IgD-negative memory B cell (primary cell): ENCODE measurements at regions not wholly inside any gene's neighbourhood (a gene's known extent, or its start where the extent isn't known, plus 50 kb on each side); places are given as distances from the start of the nearest gene placed in this dataset.
"Not testable (repeated sequence)": the region's sequence is repeated elsewhere in the genome, so short reads cannot be mapped to it uniquely, and the experiment has no call there.

ENCODE experiments used
- H3K27ac Mint-ChIP-seq, 3 donors: one replicate each; pipeline ENCODE4 v1.8.0; 2020 to 2022; ENCODE audit warnings: mild to moderate bottlenecking in 3 of 3, mixed read lengths in 3 of 3, moderate library complexity in 1 of 3
- H3K27me3 Mint-ChIP-seq: one replicate; pipeline ENCODE4 v1.8.0; 2021; ENCODE audit warnings: mixed read lengths
- H3K36me3 Mint-ChIP-seq: one replicate; pipeline ENCODE4 v1.8.0; 2020; ENCODE audit warnings: mild to moderate bottlenecking, mixed read lengths
- H3K4me1 Mint-ChIP-seq, 3 donors: one replicate each; pipeline ENCODE4 v1.8.0; 2020 to 2022; ENCODE audit warnings: mixed read lengths in 3 of 3, mild to moderate bottlenecking in 1 of 3
- H3K4me3 Mint-ChIP-seq, 4 donors: one replicate each; pipeline ENCODE4 v1.8.0; 2020 to 2022; ENCODE audit warnings: mild to moderate bottlenecking in 4 of 4, mixed read lengths in 4 of 4, moderate library complexity in 3 of 4
- H3K9me3 Mint-ChIP-seq, 3 donors: one replicate each; pipeline ENCODE4 v1.8.0; 2020 to 2021; ENCODE audit warnings: mixed read lengths in 3 of 3, mild to moderate bottlenecking in 1 of 3

DNA sequence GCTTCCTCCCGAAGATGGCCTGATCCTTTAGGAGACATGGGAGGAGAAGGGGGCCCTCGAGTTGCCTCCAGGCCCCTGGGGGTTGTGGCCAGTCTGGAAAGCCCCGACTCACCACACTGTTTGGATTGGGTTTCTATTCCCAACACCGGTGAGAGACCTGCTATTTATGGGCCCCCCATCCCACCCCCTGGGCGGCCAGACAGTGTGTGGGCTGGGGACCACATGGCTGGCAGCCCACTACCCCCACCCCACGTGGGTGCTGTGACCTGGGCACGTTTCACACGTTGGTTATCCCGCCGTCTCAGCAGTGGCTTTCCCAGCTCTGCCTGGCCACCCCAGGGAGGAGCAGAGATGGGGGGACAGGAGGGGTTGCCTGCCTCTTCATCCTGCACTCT, 116.1 kb downstream of the VEGFA start:
- peaks cover 0 to 3% (median 0%) of the 10 kb centered on the region in 3 donors for H3K9me3 Mint-ChIP-seq
- no peaks in the 10 kb centered on the region for H3K36me3 Mint-ChIP-seq
- H3K27me3 Mint-ChIP-seq, result peaks cover 3% of the 10 kb centered on the region
- H3K27ac Mint-ChIP-seq, result no peak overlapping the region
- H3K4me3 Mint-ChIP-seq, result no peak overlapping the region
- H3K4me1 Mint-ChIP-seq, result peaks cover 0 to 3% (median 2%) of the 10 kb centered on the region in 3 donors

DNA sequence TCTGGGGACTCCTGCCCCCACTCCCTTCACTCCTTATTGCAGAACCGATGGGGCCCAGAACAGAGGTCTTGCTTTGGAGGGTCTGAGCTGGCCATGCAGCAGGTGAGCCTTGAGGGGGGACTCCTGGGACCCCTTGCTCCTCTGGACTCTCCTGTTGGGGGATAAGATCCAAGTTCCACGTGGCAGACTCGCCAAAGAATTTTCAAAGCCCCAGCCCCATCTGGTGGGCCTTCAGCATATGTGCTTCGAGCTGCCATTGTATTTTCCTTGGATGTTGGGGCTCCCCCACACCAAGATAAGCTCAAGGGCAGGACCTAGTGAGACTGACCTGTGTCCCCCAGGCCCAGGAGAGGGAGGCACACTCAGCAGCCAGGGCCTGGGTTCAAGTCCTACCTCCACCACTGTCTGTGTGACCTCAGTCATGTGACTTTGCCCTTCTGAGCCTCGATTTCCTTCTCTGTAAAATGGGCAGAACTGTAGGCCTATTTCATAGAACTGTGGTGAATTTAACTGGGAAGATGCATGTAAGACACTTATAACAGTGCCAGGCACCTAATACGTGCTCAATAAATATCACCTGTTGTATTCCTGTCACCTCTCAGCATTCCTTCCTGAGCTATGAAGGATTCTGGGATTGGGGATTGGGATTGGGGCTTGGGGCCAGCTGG, 115.5 kb downstream of the VEGFA start:
- H3K27ac Mint-ChIP-seq, result no peak overlapping the region
- H3K27me3 Mint-ChIP-seq, result peaks cover 1% of the 10 kb centered on the region
- H3K4me3 Mint-ChIP-seq, result no peak overlapping the region
- H3K36me3 Mint-ChIP-seq, result no peaks in the 10 kb centered on the region
- H3K4me1 Mint-ChIP-seq, result peaks cover 0 to 3% (median 2%) of the 10 kb centered on the region in 3 donors
- H3K9me3 Mint-ChIP-seq, result peaks cover 0 to 3% (median 0%) of the 10 kb centered on the region in 3 donors

DNA sequence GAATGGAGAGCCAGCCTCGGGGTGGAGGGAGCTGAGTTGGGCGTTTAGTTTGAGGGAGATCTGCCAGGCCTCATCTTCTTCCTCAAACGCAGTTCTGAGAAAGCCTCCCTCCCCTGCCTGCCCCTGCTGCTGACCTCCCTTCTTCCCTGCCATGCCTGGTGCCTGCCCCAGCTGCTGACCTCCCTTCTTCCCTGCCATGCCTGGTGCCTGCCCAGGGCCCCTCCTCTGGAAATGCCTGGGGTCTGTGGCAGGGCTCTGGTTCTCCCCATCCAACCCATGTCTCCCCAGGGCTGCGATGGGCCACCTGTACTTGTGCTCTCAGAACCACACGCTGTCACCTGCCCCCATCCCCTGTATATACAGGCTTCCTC, 114.6 kb downstream of the VEGFA start:
- Mint-ChIP-seq H3K27me3 (peaks cover 1% of the 10 kb centered on the region), H3K4me3 (no peak overlapping the region), H3K27ac (peak overlapping the region in 1 of 3 donors; percentile 68), H3K9me3 (peaks cover 0 to 3% (median 0%) of the 10 kb centered on the region in 3 donors), H3K36me3 (no peaks in the 10 kb centered on the region), H3K4me1 (peaks cover 0 to 3% (median 2%) of the 10 kb centered on the region in 3 donors)

DNA sequence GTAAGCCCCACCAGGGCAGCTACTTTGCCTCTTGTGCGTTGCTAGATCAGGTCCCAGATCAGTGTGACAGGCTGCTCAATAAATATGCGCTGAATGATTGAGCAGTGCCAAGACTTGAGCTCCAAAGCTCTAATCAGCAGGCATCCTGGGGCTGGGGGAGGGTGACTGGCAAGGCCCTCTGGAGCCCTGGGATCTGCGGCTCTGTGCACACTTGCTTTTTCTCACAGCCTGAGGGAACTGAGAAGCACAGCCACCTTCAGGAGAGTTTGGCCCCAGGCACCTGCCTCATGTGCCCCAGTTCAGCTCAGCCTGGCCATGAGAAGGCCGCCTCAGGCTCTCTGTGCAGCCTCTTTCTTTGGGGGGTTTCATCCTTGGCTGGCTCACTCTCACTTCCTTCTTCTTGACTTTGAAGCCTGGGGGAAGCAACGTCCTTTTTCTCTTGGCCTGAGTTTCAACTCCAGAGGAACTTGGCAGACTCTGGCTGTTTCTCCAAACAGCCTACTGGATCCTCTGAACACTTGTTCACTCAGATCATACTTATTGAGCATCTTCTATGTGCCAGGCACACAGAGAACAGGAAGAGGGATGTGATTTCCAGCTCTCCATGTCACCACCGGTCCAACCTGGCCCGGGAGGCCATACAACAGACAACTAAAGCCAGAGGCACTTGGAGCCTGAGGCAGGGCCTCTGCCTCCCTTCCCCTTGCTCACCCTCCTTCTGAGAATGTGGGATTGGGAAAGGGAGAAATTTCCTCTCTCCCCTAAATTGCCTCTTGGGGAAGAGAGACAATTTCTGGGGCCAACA, 114.0 kb downstream of the VEGFA start:
- peaks cover 1% of the 10 kb centered on the region for H3K27me3 Mint-ChIP-seq
- H3K27ac Mint-ChIP-seq, result peak overlapping the region in 2 of 3 donors; percentile 68 to 84
- no peaks in the 10 kb centered on the region for H3K36me3 Mint-ChIP-seq
- H3K9me3 Mint-ChIP-seq, result peaks cover 0 to 3% (median 0%) of the 10 kb centered on the region in 3 donors
- H3K4me3 Mint-ChIP-seq, result no peak overlapping the region
- H3K4me1 Mint-ChIP-seq, result peaks cover 0 to 3% (median 2%) of the 10 kb centered on the region in 3 donors

DNA sequence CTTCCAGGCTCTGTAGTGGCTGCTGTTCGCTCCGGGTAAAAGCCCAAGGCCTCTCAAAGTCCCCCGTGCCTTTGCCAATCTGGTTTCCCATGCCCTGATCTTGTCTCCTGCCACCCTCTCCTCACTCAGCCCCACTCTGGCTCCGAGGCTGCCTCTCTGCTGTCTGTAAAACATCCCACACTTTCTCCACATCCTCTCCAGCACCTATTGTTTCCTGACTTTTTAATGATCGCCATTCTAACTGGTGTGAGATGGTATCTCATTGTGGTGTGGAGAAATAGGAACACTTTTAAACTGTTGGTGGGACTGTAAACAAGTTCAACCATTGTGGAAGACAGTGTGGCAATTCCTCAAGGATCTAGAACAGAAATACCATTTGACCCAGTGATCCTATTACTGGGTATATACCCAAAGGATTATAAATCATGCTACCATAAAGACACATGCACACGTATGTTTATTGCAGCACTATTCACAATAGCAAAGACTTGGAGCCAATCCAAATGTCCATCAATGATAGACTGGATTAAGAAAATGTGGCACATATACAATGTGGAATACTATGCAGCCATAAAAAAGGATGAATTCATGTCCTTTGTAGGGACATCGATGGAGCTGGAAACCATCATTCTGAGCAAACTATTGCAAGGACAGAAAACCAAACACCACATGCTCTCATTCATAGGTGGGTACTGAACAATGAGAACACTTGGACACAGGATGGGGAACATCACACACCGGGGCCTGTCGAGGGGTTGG, 112.9 kb downstream of the VEGFA start:
- not testable (repeated sequence) for H3K27me3 Mint-ChIP-seq, H3K9me3 Mint-ChIP-seq, H3K27ac Mint-ChIP-seq, H3K4me3 Mint-ChIP-seq, H3K36me3 Mint-ChIP-seq, H3K4me1 Mint-ChIP-seq

DNA sequence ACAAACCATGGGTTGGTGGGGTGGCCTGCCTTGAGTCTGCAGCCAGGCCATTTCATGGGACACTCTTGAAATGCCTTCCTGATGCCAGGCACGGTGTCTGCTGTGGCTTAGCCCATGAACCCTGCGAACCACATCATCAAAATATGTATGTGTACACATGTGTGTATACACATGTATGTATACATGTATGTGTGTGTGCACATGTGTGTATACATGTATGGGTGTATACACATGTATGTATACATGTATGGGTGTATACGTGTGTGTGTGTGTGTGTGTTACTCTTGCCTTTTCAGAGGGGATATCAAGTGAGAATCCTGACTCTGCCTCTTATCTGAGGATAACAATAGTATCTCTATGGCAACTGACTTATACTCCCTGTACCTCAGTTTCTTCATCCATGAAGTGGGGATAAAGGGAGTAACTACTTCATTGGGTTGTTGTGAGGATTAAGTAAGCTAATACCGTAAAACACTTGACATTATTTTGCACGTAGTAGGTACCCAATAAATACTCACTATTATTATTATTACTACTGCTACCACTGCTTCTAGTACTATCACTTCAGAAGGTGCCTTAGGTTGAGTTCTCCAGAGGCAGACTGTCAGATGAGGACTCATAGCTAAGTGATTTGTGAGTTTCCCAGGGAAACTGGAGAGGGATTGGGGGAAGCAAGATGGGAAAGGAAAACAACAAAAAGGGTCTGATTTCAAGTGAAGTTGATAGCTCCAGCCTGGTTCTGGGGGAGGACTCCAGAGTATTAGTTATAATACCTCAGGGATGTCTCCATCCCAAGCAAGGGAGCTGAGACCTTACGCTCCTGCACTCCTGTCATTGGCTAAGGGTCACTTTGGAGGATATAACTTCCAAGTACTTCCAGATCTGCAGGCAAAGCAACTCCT, 110.5 kb downstream of the VEGFA start:
- Mint-ChIP-seq H3K4me1 (peaks cover 0 to 3% (median 2%) of the 10 kb centered on the region in 3 donors), H3K27me3 (no peaks in the 10 kb centered on the region), H3K27ac (no peak overlapping the region), H3K9me3 (peaks cover 0 to 3% (median 0%) of the 10 kb centered on the region in 3 donors), H3K36me3 (no peaks in the 10 kb centered on the region), H3K4me3 (peak overlapping the region in 1 of 4 donors; percentile 23)

DNA sequence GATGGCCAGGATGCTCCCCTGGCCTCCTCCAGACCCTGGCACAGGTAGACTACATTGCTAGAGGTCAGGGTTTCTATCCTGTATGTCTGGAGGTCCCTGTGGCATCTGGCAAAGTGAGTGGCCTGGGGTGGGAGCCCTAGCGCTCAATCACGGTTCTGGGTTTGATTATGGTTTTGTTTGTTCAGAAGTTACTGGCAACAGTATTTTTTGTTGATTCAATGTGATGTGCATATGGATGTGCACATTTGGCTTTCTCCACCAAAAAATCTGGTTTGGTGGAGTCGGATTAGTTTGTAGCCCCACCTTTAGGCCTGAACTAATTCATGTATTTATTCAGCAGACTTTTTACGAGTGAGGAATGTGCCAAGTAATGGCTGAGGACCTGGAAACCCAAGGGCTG, 109.7 kb downstream of the VEGFA start:
- no peak overlapping the region for H3K4me3 Mint-ChIP-seq
- peaks cover 0 to 3% (median 2%) of the 10 kb centered on the region in 3 donors for H3K4me1 Mint-ChIP-seq
- peaks cover 0 to 3% (median 0%) of the 10 kb centered on the region in 3 donors for H3K9me3 Mint-ChIP-seq
- no peak overlapping the region for H3K27ac Mint-ChIP-seq
- no peaks in the 10 kb centered on the region for H3K36me3 Mint-ChIP-seq
- no peaks in the 10 kb centered on the region for H3K27me3 Mint-ChIP-seq

DNA sequence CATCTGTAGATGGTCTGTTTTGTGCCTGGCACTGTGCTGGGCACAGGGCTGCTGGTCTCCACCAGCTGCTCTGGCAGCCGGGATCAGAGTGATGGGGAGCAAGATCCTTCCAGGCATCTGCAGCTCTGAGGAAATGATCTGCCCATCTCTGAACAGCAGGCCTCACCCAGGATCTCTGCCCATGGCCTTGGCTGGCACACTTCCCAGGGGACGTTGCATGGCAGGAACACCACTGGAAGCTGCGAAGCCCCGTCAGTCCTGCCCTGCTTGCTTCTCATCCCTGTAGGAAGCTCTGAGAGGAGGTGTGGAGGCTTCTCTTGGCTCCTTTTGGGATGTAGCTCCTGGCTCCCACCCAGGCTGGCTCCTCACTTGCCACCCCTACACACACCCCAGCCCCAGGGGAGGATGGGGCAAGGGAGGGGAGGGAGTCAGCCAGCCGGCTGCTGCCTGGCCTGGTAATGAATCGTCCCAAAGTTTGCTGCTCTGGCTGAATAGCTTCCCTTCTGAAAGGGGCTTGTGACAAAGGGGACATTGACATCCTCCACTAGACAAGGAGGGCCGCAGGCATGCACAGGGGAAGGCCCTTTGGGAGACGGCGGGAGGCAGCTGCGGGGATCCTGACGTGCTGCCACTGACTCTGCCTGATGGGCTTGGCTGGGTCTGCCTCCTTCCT, 108.9 kb downstream of the VEGFA start:
- Mint-ChIP-seq H3K9me3 (peaks cover 0 to 3% (median 0%) of the 10 kb centered on the region in 3 donors), H3K4me3 (no peak overlapping the region), H3K4me1 (no peaks in the 10 kb centered on the region), H3K27ac (no peak overlapping the region), H3K36me3 (no peaks in the 10 kb centered on the region), H3K27me3 (no peaks in the 10 kb centered on the region)

DNA sequence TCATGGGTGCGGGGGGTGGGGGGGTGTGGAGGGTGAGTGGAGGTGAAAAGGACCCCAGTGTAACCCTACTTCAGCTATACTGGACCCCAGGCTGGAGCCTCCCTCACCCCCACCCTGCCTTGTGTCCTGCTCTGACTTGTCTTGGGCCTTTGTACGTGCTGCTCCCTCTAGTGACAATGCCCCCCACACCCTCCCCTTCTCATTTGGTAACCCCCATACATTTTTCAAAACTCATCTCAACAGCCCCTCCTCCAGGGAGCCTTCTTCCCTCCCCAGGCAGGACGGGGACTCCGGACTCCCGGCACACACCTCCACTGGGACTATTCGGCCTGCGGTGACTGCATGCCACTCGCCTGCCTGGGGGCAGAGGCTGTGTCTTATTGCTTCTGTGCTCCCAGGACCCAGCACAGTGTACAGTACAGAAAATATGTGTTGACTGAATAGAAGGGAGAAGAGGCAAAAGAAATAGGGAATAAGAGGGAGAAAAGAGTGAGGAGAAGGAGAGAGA, 108.2 kb downstream of the VEGFA start:
- Mint-ChIP-seq H3K4me3 (no peak overlapping the region), H3K27me3 (no peaks in the 10 kb centered on the region), H3K4me1 (no peaks in the 10 kb centered on the region), H3K27ac (no peak overlapping the region), H3K9me3 (peaks cover 0 to 3% (median 0%) of the 10 kb centered on the region in 3 donors), H3K36me3 (no peaks in the 10 kb centered on the region)

DNA sequence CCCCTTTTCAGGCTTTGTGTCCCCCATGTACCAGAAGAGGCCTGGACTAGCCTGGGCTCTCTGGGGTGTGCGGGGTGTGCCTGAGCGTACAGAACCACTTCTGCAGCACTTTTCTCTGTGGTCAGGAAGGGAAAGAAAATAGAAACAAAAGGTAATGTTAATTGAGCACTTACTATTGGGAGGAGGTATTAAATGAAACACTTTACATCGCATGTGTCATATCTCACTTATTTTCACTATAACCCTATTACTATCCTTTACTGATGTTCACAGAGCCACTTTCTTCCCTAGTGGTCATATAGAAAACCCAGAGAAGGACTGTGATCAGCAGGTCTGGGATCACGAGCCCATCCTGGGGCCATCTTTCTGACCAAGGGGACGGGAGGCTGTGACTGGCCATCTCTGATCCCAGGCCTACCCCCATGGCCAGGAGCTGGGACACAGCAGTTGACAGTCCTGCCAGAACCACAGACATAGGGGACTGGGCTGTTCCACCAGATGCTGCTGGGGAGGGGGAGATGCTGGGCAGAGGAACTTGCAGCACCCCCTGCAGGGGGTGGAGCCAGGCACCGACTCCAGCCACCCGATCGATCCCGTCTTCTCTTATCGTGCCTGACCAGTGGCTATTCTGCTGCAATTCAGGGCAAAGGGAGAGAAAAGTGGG, 107.6 kb downstream of the VEGFA start:
- H3K9me3 Mint-ChIP-seq, result no peaks in the 10 kb centered on the region
- H3K27me3 Mint-ChIP-seq, result no peaks in the 10 kb centered on the region
- no peaks in the 10 kb centered on the region for H3K36me3 Mint-ChIP-seq
- no peaks in the 10 kb centered on the region for H3K4me1 Mint-ChIP-seq
- H3K4me3 Mint-ChIP-seq, result no peak overlapping the region
- no peak overlapping the region for H3K27ac Mint-ChIP-seq

DNA sequence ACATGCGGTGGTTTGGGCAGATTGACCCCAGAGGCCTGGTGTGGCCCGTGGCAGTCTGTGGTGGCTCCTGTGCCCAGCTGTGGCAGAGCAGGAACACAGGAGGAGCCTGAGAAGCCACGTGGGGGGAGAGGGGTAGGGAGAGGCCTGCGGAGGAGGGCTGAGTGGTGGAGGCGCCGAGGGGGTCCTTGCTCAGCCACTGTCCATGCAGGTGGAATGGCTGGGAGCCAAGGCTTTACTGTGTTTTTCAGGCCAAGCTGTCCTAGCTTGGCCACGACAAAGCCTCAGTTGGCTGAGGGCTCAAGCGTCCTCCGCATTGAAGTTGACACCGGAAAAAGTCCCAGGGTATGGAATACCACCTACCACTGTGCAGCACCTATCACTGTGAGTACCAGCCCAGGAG, 107.0 kb downstream of the VEGFA start:
- Mint-ChIP-seq H3K27me3 (peaks cover 2% of the 10 kb centered on the region), H3K9me3 (no peaks in the 10 kb centered on the region), H3K36me3 (no peaks in the 10 kb centered on the region), H3K27ac (no peak overlapping the region), H3K4me3 (no peak overlapping the region), H3K4me1 (no peaks in the 10 kb centered on the region)

DNA sequence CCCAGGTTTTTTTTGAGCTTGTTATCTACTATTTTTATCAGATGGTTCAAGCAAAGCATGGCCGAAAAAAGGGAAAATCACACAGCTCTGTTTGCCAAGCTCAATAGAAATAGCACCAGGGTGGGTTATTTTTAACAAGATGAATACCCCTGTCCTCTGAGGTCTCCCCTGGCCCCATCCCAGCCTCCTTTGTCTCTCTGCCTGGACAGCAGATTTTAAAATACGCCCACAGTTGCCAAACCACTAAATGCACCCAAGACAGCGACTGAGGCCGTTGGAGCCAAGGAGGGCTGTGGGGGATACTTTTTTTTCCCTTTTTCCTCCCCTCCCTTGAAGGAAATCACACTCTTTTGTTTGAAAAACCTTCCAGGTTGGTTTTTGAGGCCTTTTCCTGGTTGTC, 106.6 kb downstream of the VEGFA start:
- no peaks in the 10 kb centered on the region for H3K9me3 Mint-ChIP-seq
- no peaks in the 10 kb centered on the region for H3K4me1 Mint-ChIP-seq
- no peak overlapping the region for H3K4me3 Mint-ChIP-seq
- no peaks in the 10 kb centered on the region for H3K36me3 Mint-ChIP-seq
- H3K27me3 Mint-ChIP-seq, result peaks cover 2% of the 10 kb centered on the region
- no peak overlapping the region for H3K27ac Mint-ChIP-seq

DNA sequence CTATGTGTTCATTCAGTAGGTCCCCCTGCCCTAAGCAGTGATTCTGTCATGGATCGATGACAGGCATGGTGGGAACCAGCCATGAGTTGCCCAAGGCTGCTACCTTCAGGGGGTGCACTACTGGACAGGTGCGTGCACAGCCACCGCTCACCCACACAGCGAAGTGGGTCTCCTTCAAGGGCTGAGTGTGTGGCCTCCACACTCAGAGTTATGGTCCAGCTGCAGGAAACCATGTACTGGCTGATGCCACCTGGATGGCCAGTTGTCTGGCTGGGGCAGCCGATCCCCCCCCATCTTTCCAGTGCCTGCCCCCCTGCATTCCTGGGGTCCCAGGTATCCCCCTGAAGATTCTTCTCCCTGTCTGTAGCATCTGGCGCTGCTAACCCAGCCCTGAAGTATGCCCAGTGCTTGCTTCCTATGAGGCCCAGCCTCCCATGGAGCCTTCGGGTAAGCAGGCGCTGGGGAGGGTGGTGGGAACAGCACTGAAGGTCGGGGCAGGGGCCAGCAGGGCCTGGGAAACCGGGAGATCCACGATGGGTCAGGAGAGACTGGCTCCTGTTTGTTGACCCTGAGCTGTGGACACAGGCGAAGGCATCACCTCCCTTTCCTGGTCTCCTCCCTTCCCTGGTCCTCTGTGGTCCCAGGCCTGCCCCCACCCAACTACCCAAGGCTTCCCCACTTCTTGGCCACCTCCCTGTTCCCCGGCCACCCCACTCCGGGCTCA, 106.0 kb downstream of the VEGFA start:
- H3K9me3 Mint-ChIP-seq, result no peaks in the 10 kb centered on the region
- H3K27me3 Mint-ChIP-seq, result peaks cover 2% of the 10 kb centered on the region
- H3K27ac Mint-ChIP-seq, result no peak overlapping the region
- H3K4me3 Mint-ChIP-seq, result no peak overlapping the region
- H3K36me3 Mint-ChIP-seq, result no peaks in the 10 kb centered on the region
- no peaks in the 10 kb centered on the region for H3K4me1 Mint-ChIP-seq
